Neural progenitor cell (in vitro differentiated cells): ENCODE measurements at regions not wholly inside any gene's neighbourhood (a gene's known extent, or its start where the extent isn't known, plus 50 kb on each side); places are given as distances from the start of the nearest gene placed in this dataset.

Source experiments
- EZH2 ChIP-seq: fragments of 200-600 bp; sonication (generic); IDR thresholded peaks from 2 replicates; pipeline ENCODE4 v1.6.1; 2017; ENCODE audit warnings: antibody characterized with exemption, mild to moderate bottlenecking, moderate library complexity
- TF ChIP-seq, protein P1 (sequence below): fragments of 200-600 bp; sonication (generic); IDR thresholded peaks from 2 replicates; pipeline ENCODE4 v1.5.1; 2017; ENCODE audit warnings: antibody characterized with exemption, mild to moderate bottlenecking

DNA sequence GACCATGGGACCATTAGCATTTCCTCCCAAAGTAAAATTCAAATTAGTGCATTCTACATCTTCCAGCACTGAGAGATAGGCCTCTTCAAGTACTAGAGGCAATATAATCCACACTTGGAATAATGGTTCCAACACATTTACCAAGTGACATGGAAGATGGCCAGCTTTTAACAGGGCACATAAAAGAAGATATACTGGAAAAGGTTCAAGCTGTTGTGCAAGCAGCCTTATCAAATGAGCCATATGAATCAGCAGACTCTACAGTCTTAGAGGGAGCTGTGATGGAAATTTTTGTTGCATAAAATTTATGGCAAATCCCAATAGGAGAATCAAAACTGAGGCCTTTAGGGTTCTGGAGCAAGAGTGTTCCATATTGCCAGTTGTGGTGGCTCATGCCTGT lies 526.6 kb upstream of the IRAK1BP1 start:
- TF ChIP-seq, protein P1, sequence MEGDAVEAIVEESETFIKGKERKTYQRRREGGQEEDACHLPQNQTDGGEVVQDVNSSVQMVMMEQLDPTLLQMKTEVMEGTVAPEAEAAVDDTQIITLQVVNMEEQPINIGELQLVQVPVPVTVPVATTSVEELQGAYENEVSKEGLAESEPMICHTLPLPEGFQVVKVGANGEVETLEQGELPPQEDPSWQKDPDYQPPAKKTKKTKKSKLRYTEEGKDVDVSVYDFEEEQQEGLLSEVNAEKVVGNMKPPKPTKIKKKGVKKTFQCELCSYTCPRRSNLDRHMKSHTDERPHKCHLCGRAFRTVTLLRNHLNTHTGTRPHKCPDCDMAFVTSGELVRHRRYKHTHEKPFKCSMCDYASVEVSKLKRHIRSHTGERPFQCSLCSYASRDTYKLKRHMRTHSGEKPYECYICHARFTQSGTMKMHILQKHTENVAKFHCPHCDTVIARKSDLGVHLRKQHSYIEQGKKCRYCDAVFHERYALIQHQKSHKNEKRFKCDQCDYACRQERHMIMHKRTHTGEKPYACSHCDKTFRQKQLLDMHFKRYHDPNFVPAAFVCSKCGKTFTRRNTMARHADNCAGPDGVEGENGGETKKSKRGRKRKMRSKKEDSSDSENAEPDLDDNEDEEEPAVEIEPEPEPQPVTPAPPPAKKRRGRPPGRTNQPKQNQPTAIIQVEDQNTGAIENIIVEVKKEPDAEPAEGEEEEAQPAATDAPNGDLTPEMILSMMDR: no peak
- TF ChIP-seq EZH2: no peak
